Loucy (cell line): ENCODE measurements at regions not wholly inside any gene's neighbourhood (a gene's known extent, or its start where the extent isn't known, plus 50 kb on each side); places are given as distances from the start of the nearest gene placed in this dataset.

Experiments used
- EZH2phosphoT487 ChIP-seq: fragments of 200-600 bp; IDR thresholded peaks from 2 replicates; pipeline ENCODE4 v1.6.1; 2018; ENCODE audit warnings: antibody characterized with exemption, mild to moderate bottlenecking, moderate library complexity, borderline replicate concordance
- TF ChIP-seq, protein P1 (sequence below): fragments of 200-600 bp; sonication (generic); conservative IDR thresholded peaks from 2 replicates; pipeline ENCODE4 v1.5.1; 2014; ENCODE audit warnings: mild to moderate bottlenecking, antibody characterized with exemption, low read length

DNA sequence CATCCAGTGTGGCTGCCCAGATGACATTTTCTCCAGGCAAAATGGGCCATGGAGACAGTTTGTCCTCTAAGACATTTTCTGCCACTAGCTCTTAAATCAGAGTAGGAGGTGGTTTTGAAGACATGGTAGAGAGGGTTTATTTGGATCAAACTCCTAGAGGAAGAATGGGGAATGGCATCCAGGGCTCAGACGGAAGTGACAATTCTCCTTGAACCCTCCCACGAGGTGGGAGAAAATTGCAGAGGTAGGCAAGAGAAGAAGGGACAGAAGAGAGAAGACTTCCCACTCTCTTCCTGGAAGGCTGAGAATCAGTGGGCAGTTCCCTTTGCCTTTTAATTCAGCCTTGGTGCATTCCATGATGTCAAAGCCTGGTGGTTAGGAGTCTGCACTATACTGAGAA is 194.0 kb downstream of the SMIM20 start:
- TF ChIP-seq, protein P1, sequence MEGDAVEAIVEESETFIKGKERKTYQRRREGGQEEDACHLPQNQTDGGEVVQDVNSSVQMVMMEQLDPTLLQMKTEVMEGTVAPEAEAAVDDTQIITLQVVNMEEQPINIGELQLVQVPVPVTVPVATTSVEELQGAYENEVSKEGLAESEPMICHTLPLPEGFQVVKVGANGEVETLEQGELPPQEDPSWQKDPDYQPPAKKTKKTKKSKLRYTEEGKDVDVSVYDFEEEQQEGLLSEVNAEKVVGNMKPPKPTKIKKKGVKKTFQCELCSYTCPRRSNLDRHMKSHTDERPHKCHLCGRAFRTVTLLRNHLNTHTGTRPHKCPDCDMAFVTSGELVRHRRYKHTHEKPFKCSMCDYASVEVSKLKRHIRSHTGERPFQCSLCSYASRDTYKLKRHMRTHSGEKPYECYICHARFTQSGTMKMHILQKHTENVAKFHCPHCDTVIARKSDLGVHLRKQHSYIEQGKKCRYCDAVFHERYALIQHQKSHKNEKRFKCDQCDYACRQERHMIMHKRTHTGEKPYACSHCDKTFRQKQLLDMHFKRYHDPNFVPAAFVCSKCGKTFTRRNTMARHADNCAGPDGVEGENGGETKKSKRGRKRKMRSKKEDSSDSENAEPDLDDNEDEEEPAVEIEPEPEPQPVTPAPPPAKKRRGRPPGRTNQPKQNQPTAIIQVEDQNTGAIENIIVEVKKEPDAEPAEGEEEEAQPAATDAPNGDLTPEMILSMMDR = no peak
- TF ChIP-seq EZH2phosphoT487 = no peak
